ENCODE measurements at regions not wholly inside any gene's neighbourhood (a gene's known extent, or its start where the extent isn't known, plus 50 kb on each side); places are given as distances from the start of the nearest gene placed in this dataset.

DNA sequence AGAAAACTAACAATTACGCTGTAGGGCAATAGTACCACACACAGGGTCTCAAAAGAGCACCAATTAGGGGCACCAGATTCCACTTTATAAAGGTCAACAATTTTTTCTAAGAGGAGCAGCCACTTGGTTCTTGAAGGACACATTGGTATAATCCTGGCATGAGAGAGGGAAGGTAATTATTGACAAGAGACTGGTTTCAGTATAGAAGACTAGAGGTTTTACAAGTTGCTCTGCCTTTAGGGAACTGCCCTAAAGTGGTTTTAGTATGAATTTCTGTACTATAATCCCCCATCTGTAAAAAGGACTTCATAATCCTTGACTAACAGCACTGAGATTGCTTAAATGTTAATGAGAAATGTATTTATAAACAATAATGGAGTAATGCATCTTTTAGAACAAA, 648.5 kb upstream of the PTBP2 start:
- no peak for ATAC-seq (ENCODE audit: low FRiP score)
- no peaks in the 10 kb centered on the region for H3K4me1 ChIP-seq (ENCODE audit: control insufficient read depth in 1 of 2, insufficient read depth in 2 of 2, low read length in 2 of 2)
- intact Hi-C loops (cut with DNase I), result no loop called here

DNA sequence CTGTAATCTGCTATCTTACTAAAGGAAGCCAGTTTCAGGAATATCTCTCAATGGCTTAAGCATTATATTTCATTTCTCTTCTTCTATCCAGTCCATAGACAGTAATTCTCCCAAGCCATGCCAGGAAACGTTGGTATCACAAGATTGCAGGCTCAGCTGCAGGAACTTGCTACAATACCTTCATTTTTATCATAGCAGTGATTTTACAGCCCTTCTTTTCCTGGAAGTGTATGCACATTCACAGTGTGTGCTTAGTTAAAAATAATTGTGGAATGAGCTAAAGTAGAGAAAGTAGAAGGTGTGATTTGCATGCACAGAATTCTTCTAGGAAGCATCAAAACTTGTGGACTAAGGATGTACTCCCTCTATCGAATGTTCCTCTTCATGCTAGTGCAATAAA, 647.2 kb upstream of the PTBP2 start:
- 35 to 47% methylated on average over 2 of the region's 2 CpGs for WGBS, 2 donors
- Histone ChIP-seq H3K27me3 (ENCODE audit: control insufficient read depth in 1 of 2, insufficient read depth in 2 of 2, low read length in 1 of 2) (no peaks in the 10 kb centered on the region), H3K9me3 (ENCODE audit: control insufficient read depth, low read length) (peaks cover 2% of the 10 kb centered on the region), H3K36me3 (ENCODE audit: control insufficient read depth in 1 of 2, insufficient read depth in 2 of 2, low read length in 1 of 2) (no peaks in the 10 kb centered on the region), H3K27ac (ENCODE audit: low read depth in 1 of 2, low read length in 2 of 2) (no peak overlapping the region), H3K4me3 (ENCODE audit: low read length in 2 of 2) (no peak overlapping the region), H3K4me1 (ENCODE audit: control insufficient read depth in 1 of 2, insufficient read depth in 2 of 2, low read length in 2 of 2) (no peaks in the 10 kb centered on the region)
- intact Hi-C loops (cut with DNase I), result no loop called here
- no peak for DNase-seq
- no peak for ATAC-seq (ENCODE audit: low FRiP score)

More for the DNA sequence above, 648.5 kb upstream of the PTBP2 start:
- Histone ChIP-seq H3K27ac (ENCODE audit: low read depth in 1 of 2, low read length in 2 of 2) (no peak overlapping the region), H3K36me3 (ENCODE audit: control insufficient read depth in 1 of 2, insufficient read depth in 2 of 2, low read length in 1 of 2) (no peaks in the 10 kb centered on the region), H3K9me3 (ENCODE audit: control insufficient read depth, low read length) (peaks cover 2% of the 10 kb centered on the region), H3K27me3 (ENCODE audit: control insufficient read depth in 1 of 2, insufficient read depth in 2 of 2, low read length in 1 of 2) (no peaks in the 10 kb centered on the region), H3K4me3 (ENCODE audit: low read length in 2 of 2) (no peak overlapping the region)
- WGBS, 2 donors, result 92 to 94% methylated on average over 1 of the region's 1 CpG
- DNase-seq, result no peak

DNA sequence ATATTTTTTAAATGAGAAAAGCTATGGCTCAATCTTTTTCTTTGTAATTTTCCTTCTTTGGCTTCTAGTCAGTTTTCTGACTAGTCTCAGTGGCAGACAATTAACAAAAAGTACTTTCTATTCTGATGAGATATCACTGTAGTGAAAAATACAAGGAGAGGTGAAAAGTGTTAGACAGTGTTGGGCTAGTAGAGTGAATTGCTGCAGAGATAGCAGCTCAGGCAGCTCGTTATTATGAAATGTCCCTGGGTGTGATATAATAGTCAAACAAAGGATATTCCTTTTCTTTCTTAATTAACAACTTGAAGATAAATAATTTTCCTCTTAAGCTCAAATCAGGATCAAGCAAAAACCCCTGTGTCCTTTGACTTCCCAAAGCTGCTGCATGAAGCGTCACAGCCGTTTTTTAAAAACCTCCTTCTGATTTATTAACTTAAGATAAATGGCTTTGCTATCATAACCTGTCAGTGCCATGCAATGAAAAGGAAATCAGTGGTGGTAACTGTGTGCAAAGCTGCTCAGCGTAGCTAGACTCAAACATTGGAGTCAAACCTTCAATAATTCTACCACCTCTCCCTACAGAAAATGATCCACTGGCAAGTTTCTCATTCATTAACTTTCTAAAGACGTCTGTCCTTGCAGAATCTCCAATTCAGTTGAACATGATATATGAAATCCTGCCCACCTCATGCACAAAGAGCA, 646.6 kb upstream of the PTBP2 start:
- H3K27ac ChIP-seq (ENCODE audit: low read depth in 1 of 2, low read length in 2 of 2), result no peak overlapping the region
- H3K4me3 ChIP-seq (ENCODE audit: low read length in 2 of 2), result no peak overlapping the region
- WGBS, 2 donors, result 23 to 40% methylated on average over 5 of the region's 5 CpGs
- no peaks in the 10 kb centered on the region for H3K27me3 ChIP-seq (ENCODE audit: control insufficient read depth in 1 of 2, insufficient read depth in 2 of 2, low read length in 1 of 2)
- H3K4me1 ChIP-seq (ENCODE audit: control insufficient read depth in 1 of 2, insufficient read depth in 2 of 2, low read length in 2 of 2), result no peaks in the 10 kb centered on the region
- intact Hi-C loops (cut with DNase I), result no loop called here
- no peak for DNase-seq
- H3K9me3 ChIP-seq (ENCODE audit: control insufficient read depth, low read length), result peaks cover 2% of the 10 kb centered on the region
- ATAC-seq (ENCODE audit: low FRiP score), result no peak
- no peaks in the 10 kb centered on the region for H3K36me3 ChIP-seq (ENCODE audit: control insufficient read depth in 1 of 2, insufficient read depth in 2 of 2, low read length in 1 of 2)

DNA sequence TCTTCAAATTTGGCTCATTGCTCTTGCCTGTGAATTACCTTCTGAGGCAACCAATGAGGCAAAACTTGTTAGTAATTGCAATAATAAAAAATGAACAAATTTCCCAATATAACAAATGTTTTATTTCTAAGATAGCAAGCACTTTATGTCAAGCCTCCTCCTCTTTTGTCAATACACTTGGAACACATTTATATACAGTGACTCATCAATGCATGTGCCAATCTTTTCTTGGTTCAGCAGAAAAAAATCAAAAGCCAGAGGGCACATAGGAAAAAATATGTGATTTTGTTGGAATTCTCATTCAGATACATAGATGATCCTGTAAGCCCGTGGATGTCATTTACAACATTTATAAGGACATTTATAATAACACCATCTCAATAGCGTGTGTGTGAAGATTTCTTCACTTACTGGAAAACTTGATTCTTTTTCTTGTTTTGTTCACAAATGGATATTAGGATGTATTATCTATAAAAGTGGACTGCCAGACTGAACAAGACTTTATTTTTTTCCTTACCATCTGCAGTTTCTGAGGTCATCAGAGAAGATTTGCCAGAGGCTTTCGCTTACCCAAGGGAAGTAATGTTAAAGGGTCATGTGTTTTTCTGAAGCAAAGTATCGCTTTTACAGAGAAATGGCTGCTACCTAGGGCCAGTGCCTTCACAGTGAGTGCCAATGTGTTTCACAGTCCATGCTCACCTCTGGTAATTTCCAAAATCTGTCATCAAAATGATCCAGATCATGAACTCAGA, 645.7 kb upstream of the PTBP2 start:
- DNase-seq, result no peak
- Histone ChIP-seq H3K27me3 (ENCODE audit: control insufficient read depth in 1 of 2, insufficient read depth in 2 of 2, low read length in 1 of 2) (no peaks in the 10 kb centered on the region), H3K27ac (ENCODE audit: low read depth in 1 of 2, low read length in 2 of 2) (no peak overlapping the region), H3K4me1 (ENCODE audit: control insufficient read depth in 1 of 2, insufficient read depth in 2 of 2, low read length in 2 of 2) (no peaks in the 10 kb centered on the region), H3K4me3 (ENCODE audit: low read length in 2 of 2) (no peak overlapping the region), H3K36me3 (ENCODE audit: control insufficient read depth in 1 of 2, insufficient read depth in 2 of 2, low read length in 1 of 2) (no peaks in the 10 kb centered on the region), H3K9me3 (ENCODE audit: control insufficient read depth, low read length) (peaks cover 2% of the 10 kb centered on the region)
- intact Hi-C loops (cut with DNase I), result no loop called here
- no peak for ATAC-seq (ENCODE audit: low FRiP score)
- WGBS, 2 donors, result 69 to 77% methylated on average over 4 of the region's 4 CpGs

DNA sequence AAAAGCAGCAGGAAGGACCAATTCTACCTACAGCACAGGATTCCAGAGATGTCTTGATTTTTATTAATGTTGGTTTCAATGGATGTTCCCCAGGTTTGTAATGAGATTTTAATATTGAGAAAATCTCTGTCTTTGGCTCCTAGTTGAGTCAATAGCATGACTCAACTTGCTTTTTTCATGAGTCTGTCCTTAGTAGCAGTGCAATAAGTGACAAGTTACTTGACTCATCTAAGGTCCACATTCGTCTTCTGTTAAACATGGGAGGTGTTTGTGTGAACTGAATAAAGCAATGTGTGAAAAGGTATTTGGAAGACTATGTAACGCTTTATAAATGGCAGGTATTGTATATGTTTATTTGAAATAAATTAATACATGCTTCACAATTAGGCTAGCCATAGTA, 645.0 kb upstream of the PTBP2 start:
- 84 to 91% methylated on average over 2 of the region's 2 CpGs for WGBS, 2 donors
- Histone ChIP-seq H3K9me3 (ENCODE audit: control insufficient read depth, low read length) (no peaks in the 10 kb centered on the region), H3K4me3 (ENCODE audit: low read length in 2 of 2) (no peak overlapping the region), H3K4me1 (ENCODE audit: control insufficient read depth in 1 of 2, insufficient read depth in 2 of 2, low read length in 2 of 2) (no peaks in the 10 kb centered on the region), H3K27ac (ENCODE audit: low read depth in 1 of 2, low read length in 2 of 2) (no peak overlapping the region), H3K27me3 (ENCODE audit: control insufficient read depth in 1 of 2, insufficient read depth in 2 of 2, low read length in 1 of 2) (no peaks in the 10 kb centered on the region), H3K36me3 (ENCODE audit: control insufficient read depth in 1 of 2, insufficient read depth in 2 of 2, low read length in 1 of 2) (no peaks in the 10 kb centered on the region)
- intact Hi-C loops (cut with DNase I), result no loop called here
- DNase-seq (no peak), ATAC-seq (ENCODE audit: low FRiP score) (no peak)

DNA sequence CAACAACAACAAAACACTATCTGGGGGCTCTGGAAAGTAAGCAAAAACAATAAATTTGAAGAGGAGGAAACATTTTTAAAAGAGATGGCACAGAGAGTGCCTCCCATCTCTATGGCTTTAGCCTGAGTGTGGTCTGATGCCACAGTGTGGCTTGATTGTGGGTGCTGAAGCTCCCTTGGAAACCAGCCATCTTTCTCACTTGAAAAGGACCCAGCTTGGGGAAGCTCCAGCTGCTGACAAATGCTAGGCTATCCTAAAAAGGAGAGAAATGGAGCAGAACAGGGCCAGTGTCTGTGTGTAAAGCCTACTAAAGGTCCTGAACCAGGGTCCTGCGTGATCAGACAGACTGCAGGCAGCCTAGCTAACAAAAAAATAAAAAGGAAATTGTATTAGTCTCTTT, 642.0 kb upstream of the PTBP2 start:
- Histone ChIP-seq H3K27ac (ENCODE audit: low read depth in 1 of 2, low read length in 2 of 2) (no peak overlapping the region), H3K27me3 (ENCODE audit: control insufficient read depth in 1 of 2, insufficient read depth in 2 of 2, low read length in 1 of 2) (no peaks in the 10 kb centered on the region), H3K9me3 (ENCODE audit: control insufficient read depth, low read length) (no peaks in the 10 kb centered on the region), H3K36me3 (ENCODE audit: control insufficient read depth in 1 of 2, insufficient read depth in 2 of 2, low read length in 1 of 2) (no peaks in the 10 kb centered on the region), H3K4me3 (ENCODE audit: low read length in 2 of 2) (no peak overlapping the region), H3K4me1 (ENCODE audit: control insufficient read depth in 1 of 2, insufficient read depth in 2 of 2, low read length in 2 of 2) (no peaks in the 10 kb centered on the region)
- 82 to 85% methylated on average over 1 of the region's 1 CpG for WGBS, 2 donors
- intact Hi-C loops (cut with DNase I), result no loop called here
- ATAC-seq (ENCODE audit: low FRiP score) (no peak), DNase-seq (no peak)

DNA sequence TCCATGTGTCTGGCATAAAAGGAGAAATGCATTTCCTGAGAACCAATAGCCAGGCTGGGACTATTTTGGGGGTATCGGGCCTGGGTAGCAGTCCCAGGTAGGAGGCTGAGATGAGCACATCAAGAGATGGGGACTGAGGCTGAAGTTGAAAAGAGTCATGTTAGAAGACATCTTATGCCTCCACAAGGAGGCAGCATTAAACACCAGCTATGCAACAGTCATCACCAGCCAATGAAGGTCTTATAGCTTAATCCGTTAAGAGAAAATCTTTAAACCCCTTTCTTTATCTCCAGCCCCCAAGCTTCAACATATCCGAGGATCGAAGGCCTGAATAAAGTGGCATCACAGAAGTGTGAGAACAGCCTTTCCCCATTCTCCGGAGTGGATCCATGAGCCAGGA, 640.7 kb upstream of the PTBP2 start:
- no peaks in the 10 kb centered on the region for H3K27me3 ChIP-seq (ENCODE audit: control insufficient read depth in 1 of 2, insufficient read depth in 2 of 2, low read length in 1 of 2)
- DNase-seq (no peak), ATAC-seq (ENCODE audit: low FRiP score) (no peak)
- intact Hi-C loops (cut with DNase I), result no loop called here
- H3K36me3 ChIP-seq (ENCODE audit: control insufficient read depth in 1 of 2, insufficient read depth in 2 of 2, low read length in 1 of 2), result no peaks in the 10 kb centered on the region
- H3K4me1 ChIP-seq (ENCODE audit: control insufficient read depth in 1 of 2, insufficient read depth in 2 of 2, low read length in 2 of 2), result no peaks in the 10 kb centered on the region
- no peak overlapping the region for H3K27ac ChIP-seq (ENCODE audit: low read depth in 1 of 2, low read length in 2 of 2)
- 87 to 91% methylated on average over 5 of the region's 5 CpGs for WGBS, 2 donors
- no peaks in the 10 kb centered on the region for H3K9me3 ChIP-seq (ENCODE audit: control insufficient read depth, low read length)
- no peak overlapping the region for H3K4me3 ChIP-seq (ENCODE audit: low read length in 2 of 2)

DNA sequence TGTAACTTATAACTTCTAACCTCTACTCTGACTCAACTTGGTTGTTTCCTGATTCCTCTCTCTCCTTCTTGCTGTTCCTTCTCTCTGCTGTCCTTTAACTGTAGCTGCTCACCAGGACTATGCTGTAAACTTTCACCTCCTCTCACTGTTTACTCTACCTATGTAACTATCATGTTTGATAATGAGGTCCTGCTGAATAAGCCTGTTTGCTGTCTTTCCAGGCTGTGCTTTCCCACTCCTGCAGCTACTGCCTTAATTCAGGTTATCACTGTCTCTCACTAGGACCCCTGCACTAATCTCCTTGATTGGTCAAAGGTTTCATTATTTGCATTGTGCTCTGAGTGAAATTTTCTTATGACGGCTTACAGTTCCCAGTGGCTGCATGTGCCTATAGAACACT, 633.9 kb upstream of the PTBP2 start:
- Histone ChIP-seq H3K27me3 (ENCODE audit: control insufficient read depth in 1 of 2, insufficient read depth in 2 of 2, low read length in 1 of 2) (no peaks in the 10 kb centered on the region), H3K36me3 (ENCODE audit: control insufficient read depth in 1 of 2, insufficient read depth in 2 of 2, low read length in 1 of 2) (no peaks in the 10 kb centered on the region), H3K4me1 (ENCODE audit: control insufficient read depth in 1 of 2, insufficient read depth in 2 of 2, low read length in 2 of 2) (no peaks in the 10 kb centered on the region), H3K27ac (ENCODE audit: low read depth in 1 of 2, low read length in 2 of 2) (no peak overlapping the region), H3K9me3 (ENCODE audit: control insufficient read depth, low read length) (no peaks in the 10 kb centered on the region), H3K4me3 (ENCODE audit: low read length in 2 of 2) (no peak overlapping the region)
- intact Hi-C loops (cut with DNase I), result no loop called here
- 94 to 95% methylated on average over 1 of the region's 1 CpG for WGBS, 2 donors
- ATAC-seq (ENCODE audit: low FRiP score) (no peak), DNase-seq (no peak)

DNA sequence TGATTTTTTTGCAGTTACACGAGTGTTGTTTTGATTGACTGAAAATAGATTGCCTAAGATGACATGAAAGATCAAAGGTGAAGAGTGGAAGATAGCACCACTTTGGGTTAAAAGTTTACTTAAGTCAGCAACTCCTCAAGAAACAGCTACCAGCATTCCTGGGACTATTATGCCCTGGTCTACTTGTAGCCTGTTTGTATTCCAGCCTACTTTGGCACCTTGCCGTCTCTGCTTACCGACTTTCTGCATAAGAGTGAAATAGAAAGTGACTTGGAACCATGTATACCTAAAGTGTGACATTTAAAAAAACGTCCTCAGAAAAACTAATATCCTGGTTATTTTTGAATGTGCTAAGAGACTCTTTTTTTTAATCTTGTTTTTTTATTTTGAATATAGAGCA, 631.5 kb upstream of the PTBP2 start:
- no peaks in the 10 kb centered on the region for H3K36me3 ChIP-seq (ENCODE audit: control insufficient read depth in 1 of 2, insufficient read depth in 2 of 2, low read length in 1 of 2)
- no peaks in the 10 kb centered on the region for H3K9me3 ChIP-seq (ENCODE audit: control insufficient read depth, low read length)
- 41 to 43% methylated on average over 4 of the region's 4 CpGs for WGBS, 2 donors
- ATAC-seq (ENCODE audit: low FRiP score) (no peak), DNase-seq (no peak)
- no peak overlapping the region for H3K27ac ChIP-seq (ENCODE audit: low read depth in 1 of 2, low read length in 2 of 2)
- H3K4me3 ChIP-seq (ENCODE audit: low read length in 2 of 2), result no peak overlapping the region
- H3K4me1 ChIP-seq (ENCODE audit: control insufficient read depth in 1 of 2, insufficient read depth in 2 of 2, low read length in 2 of 2), result no peaks in the 10 kb centered on the region
- intact Hi-C loops (cut with DNase I), result no loop called here
- no peaks in the 10 kb centered on the region for H3K27me3 ChIP-seq (ENCODE audit: control insufficient read depth in 1 of 2, insufficient read depth in 2 of 2, low read length in 1 of 2)
